ENCODE measurements at regions not wholly inside any gene's neighbourhood (a gene's known extent, or its start where the extent isn't known, plus 50 kb on each side); places are given as distances from the start of the nearest gene placed in this dataset.

DNA sequence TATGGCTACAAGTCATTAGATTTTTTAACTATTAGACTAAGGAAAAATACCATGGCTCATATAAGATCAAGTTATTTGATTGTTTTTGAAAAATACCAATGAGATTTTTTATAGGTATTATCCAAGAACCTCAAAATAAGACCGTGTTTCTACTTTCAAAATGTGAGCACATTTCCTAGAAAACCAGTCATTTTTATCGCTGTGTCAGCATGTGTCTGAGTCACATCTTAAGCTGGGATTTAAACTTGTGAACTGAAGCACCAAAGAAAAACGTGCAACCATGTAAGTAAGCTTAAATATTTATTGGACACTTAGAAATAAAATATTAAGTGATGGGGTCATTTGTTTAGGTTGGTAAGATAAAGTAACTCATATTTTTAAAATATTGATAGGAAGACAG is 1676.0 kb upstream of the NUDT12 start:
- Histone ChIP-seq H3K79me2 (ENCODE audit: insufficient read depth, low read length) (no peaks in the 10 kb centered on the region), H3K27ac (ENCODE audit: low read depth, low read length) (no peak overlapping the region), H3K4me3 (replicated peaks in 1 of 2; ENCODE audit: low read depth in 1 of 2, low read length in 2 of 2) (no peak overlapping the region), H3K36me3 (ENCODE audit: control insufficient read depth in 1 of 2, insufficient read depth in 2 of 2, low read length in 2 of 2) (no peaks in the 10 kb centered on the region), H2AFZ (ENCODE audit: low read depth, low read length, poor library complexity, severe bottlenecking) (no peak overlapping the region), H3K4me1 (ENCODE audit: control insufficient read depth in 1 of 2, insufficient read depth in 2 of 2, low read length in 2 of 2) (no peaks in the 10 kb centered on the region), H3K9ac (ENCODE audit: low read length) (no peak overlapping the region), H3K27me3 (ENCODE audit: insufficient read depth, low read length) (no peaks in the 10 kb centered on the region), H3K9me2 (ENCODE audit: insufficient read depth) (peaks cover 3% of the 10 kb centered on the region; the same call in 1 of the 2 replicates), H3K4me2 (ENCODE audit: low read length) (no peak overlapping the region), H4K20me1 (ENCODE audit: insufficient read depth) (no peaks in the 10 kb centered on the region), H3K9me3 (ENCODE audit: control insufficient read depth in 1 of 2, insufficient read depth in 1 of 2, low read depth in 1 of 2, low read length in 2 of 2) (no peaks in the 10 kb centered on the region)
- no TSS peak for BruUV-seq (replicated peaks)
- ATAC-seq (no peak), DNase-seq (ENCODE audit: low read depth, low spot score) (no peak)
- ChIA-PET POLR2A (no interaction called here), CTCF (no interaction called here), RAD21 (ENCODE audit: low non-redundant PET in 1 of 2, low total read pairs in 2 of 2, uncharacterized antibody in 2 of 2, unreplicated experiment in 2 of 2) (no interaction called here)
- intact Hi-C loops (cut with micrococcal nuclease): no loop called here
- no peak for TF ChIP-seq POLR2AphosphoS5 (IDR thresholded peaks at IDR 0.05; ENCODE audit: low read depth, low read length)

DNA sequence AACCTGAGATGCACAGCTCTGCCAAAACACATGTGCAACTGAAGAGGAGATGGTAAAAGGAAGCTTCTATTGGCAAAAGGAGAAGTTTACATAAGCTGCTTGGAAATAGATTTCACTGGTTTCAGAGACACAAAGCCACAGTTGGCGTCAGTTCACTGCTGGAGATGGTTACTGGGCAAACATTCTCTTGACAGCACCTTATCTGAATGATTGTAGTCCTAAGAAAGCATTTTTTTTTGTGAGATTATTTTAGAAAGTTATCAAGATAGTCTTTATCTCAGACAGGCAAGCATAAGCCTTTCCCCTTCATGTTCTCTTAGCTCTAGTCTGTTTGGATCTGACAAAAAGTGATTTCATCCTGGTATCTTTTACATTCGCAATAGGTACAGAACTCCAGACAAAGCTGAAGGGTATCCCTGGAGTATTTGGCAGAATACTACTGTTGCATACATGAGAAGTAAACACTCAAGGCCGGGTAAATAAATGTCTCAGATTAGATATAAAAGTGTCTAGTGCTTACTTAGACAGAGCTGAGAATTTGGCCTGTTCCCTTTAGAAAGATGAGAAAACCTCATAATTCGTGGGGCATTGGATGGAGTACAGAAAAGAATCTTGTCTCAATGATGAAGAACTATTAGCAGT is 1668.0 kb upstream of the NUDT12 start:
- RAD21 ChIA-PET (ENCODE audit: low non-redundant PET in 1 of 2, low total read pairs in 2 of 2, uncharacterized antibody in 2 of 2, unreplicated experiment in 2 of 2): no interaction called here
- no TSS peak for BruUV-seq (replicated peaks)
- intact Hi-C loops (cut with micrococcal nuclease): no loop called here

More for the DNA sequence above, 1668.0 kb upstream of the NUDT12 start:
- TF ChIP-seq JUND (IDR thresholded peaks at IDR 0.05) (no peak), ZFX (IDR thresholded peaks at IDR 0.05) (no peak), POLR2AphosphoS5 (IDR thresholded peaks at IDR 0.05; ENCODE audit: low read depth, low read length) (no peak), ZBTB33 (IDR thresholded peaks at IDR 0.05; ENCODE audit: extremely low read depth, insufficient replicate concordance, low read length) (no peak), TCF7L2 (IDR thresholded peaks at IDR 0.05; ENCODE audit: borderline replicate concordance, extremely low read depth, insufficient read depth, insufficient read length) (no peak), ZNF274 (IDR thresholded peaks at IDR 0.05; ENCODE audit: low read depth, low read length) (no peak), ELF1 (IDR thresholded peaks at IDR 0.05; ENCODE audit: borderline replicate concordance, low read depth) (no peak), CEBPB (IDR thresholded peaks at IDR 0.05; ENCODE audit: low read depth) (no peak), POLR2A (IDR thresholded peaks at IDR 0.05; ENCODE audit: borderline replicate concordance, extremely low read depth, insufficient read depth, insufficient read length) (no peak)
- TF ChIP-seq, protein P1, sequence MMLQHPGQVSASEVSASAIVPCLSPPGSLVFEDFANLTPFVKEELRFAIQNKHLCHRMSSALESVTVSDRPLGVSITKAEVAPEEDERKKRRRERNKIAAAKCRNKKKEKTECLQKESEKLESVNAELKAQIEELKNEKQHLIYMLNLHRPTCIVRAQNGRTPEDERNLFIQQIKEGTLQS (IDR thresholded peaks at IDR 0.05): no peak
- POLR2A ChIA-PET: no interaction called here
- ATAC-seq (no peak), DNase-seq (ENCODE audit: low read depth, low spot score) (no peak)
- Histone ChIP-seq H3K27ac (ENCODE audit: low read depth, low read length) (no peak overlapping the region), H4K20me1 (ENCODE audit: insufficient read depth) (no peaks in the 10 kb centered on the region), H3K4me3 (replicated peaks in 1 of 2; ENCODE audit: low read depth in 1 of 2, low read length in 2 of 2) (no peak overlapping the region), H3K27me3 (ENCODE audit: insufficient read depth, low read length) (no peaks in the 10 kb centered on the region), H3K4me2 (ENCODE audit: low read length) (no peak overlapping the region), H3K9ac (ENCODE audit: low read length) (no peak overlapping the region), H3K4me1 (ENCODE audit: control insufficient read depth in 1 of 2, insufficient read depth in 2 of 2, low read length in 2 of 2) (no peaks in the 10 kb centered on the region), H3K9me3 (ENCODE audit: control insufficient read depth in 1 of 2, insufficient read depth in 1 of 2, low read depth in 1 of 2, low read length in 2 of 2) (no peaks in the 10 kb centered on the region), H3K79me2 (ENCODE audit: insufficient read depth, low read length) (no peaks in the 10 kb centered on the region), H2AFZ (ENCODE audit: low read depth, low read length, poor library complexity, severe bottlenecking) (no peak overlapping the region), H3K36me3 (ENCODE audit: control insufficient read depth in 1 of 2, insufficient read depth in 2 of 2, low read length in 2 of 2) (no peaks in the 10 kb centered on the region), H3K9me2 (ENCODE audit: insufficient read depth) (peaks cover 3% of the 10 kb centered on the region; the same call in 1 of the 2 replicates)
- CTCF ChIA-PET: no interaction called here

Data from HCT116 (cell line).